ENCODE measurements at regions not wholly inside any gene's neighbourhood (a gene's known extent, or its start where the extent isn't known, plus 50 kb on each side); places are given as distances from the start of the nearest gene placed in this dataset.
"Not testable (repeated sequence)": the region's sequence is repeated elsewhere in the genome, so short reads cannot be mapped to it uniquely, and the experiment has no call there.

- peak; percentile 77 for DNase-seq (ENCODE audit: low read depth)
- H3K4me3 ChIP-seq (ENCODE audit: control insufficient read depth, low read depth, low read length): no peak overlapping the region
- no peak for TF ChIP-seq CTCF (conservative IDR thresholded peaks at IDR 0.05; ENCODE audit: control insufficient read depth, insufficient read depth, low read depth, low read length)
Observed at GRCh38 chr6:148629592-148630465, 117.0 kb upstream of the UST start.

GRCh38 chr6:148635070-148635743 is 111.6 kb upstream of the UST start:
- no peak for TF ChIP-seq CTCF (conservative IDR thresholded peaks at IDR 0.05; ENCODE audit: control insufficient read depth, insufficient read depth, low read depth, low read length)
- no peak overlapping the region for H3K4me3 ChIP-seq (ENCODE audit: control insufficient read depth, low read depth, low read length)
- no peak for DNase-seq (ENCODE audit: low read depth)

- not testable (repeated sequence) for DNase-seq (ENCODE audit: low read depth); H3K4me3 ChIP-seq (ENCODE audit: control insufficient read depth, low read depth, low read length)
Observed at GRCh38 chr6:148641836-148642235, 105.0 kb upstream of the UST start.

GRCh38 chr6:148643208-148643607 is 103.6 kb upstream of the UST start:
- not testable (repeated sequence) for DNase-seq (ENCODE audit: low read depth)

GRCh38 chr6:148645049-148645448 is 101.8 kb upstream of the UST start:
- not testable (repeated sequence) for H3K4me3 ChIP-seq (ENCODE audit: control insufficient read depth, low read depth, low read length); DNase-seq (ENCODE audit: low read depth)

More at GRCh38 chr6:148643208-148643607, 103.6 kb upstream of the UST start:
- not testable (repeated sequence) for H3K4me3 ChIP-seq (ENCODE audit: control insufficient read depth, low read depth, low read length)

- no peak overlapping the region for H3K4me3 ChIP-seq (ENCODE audit: control insufficient read depth, low read depth, low read length)
- DNase-seq (ENCODE audit: low read depth): no peak
- TF ChIP-seq CTCF (conservative IDR thresholded peaks at IDR 0.05; ENCODE audit: control insufficient read depth, insufficient read depth, low read depth, low read length): no peak
Observed at GRCh38 chr6:148648754-148649453, 97.9 kb upstream of the UST start.

GRCh38 chr6:148649454-148649963 is 97.3 kb upstream of the UST start:
- no peak overlapping the region for H3K4me3 ChIP-seq (ENCODE audit: control insufficient read depth, low read depth, low read length)
- no peak for TF ChIP-seq CTCF (conservative IDR thresholded peaks at IDR 0.05; ENCODE audit: control insufficient read depth, insufficient read depth, low read depth, low read length)
- DNase-seq (ENCODE audit: low read depth): no peak

GRCh38 chr6:148650941-148651505 is 95.8 kb upstream of the UST start:
- TF ChIP-seq CTCF (conservative IDR thresholded peaks at IDR 0.05; ENCODE audit: control insufficient read depth, insufficient read depth, low read depth, low read length): no peak
- H3K4me3 ChIP-seq (ENCODE audit: control insufficient read depth, low read depth, low read length): no peak overlapping the region
- no peak for DNase-seq (ENCODE audit: low read depth)

Measured in fibroblast of mammary gland (primary cell).